ENCODE measurements at regions not wholly inside any gene's neighbourhood (a gene's known extent, or its start where the extent isn't known, plus 50 kb on each side); places are given as distances from the start of the nearest gene placed in this dataset.

DNA sequence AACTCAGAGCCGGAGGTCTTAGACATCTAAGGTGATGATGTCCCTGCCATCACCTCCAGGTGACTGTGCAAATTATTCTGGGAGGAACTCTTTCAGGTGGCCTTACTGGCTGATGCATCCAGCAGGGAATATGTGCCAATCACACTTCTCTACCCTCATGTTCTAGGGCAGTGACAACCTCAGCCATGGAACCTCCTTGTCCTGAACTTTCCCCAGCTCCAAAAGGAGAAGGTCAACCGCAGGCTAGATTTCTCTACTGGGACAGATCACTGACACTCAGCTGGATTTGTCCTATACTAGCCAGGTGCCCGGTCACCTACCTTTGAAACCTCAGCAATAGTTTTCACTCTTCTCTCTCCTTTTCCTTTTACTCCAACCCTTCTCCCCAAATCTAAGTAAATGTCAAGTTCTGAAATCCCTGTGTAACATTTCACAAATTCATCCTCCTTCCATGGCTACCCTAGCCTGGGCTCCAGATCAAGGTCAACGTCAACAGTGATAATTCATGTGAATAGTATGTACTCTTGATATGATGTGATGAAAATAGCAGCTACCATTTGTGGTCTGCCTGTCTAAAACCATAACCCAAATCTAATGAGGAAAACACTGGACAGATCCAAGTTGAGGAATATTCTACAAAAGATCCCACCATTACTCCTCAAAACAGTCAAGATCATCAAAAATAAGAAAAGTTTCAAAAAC, 115.0 kb upstream of the EGLN3 start:
- H3K4me1 Mint-ChIP-seq (ENCODE audit: low read depth, unreplicated experiment), result peaks cover 22% of the 10 kb centered on the region
- peaks cover 2% of the 10 kb centered on the region for H3K9me3 Mint-ChIP-seq (ENCODE audit: low read depth, unreplicated experiment)
- TF ChIP-seq, protein P1, sequence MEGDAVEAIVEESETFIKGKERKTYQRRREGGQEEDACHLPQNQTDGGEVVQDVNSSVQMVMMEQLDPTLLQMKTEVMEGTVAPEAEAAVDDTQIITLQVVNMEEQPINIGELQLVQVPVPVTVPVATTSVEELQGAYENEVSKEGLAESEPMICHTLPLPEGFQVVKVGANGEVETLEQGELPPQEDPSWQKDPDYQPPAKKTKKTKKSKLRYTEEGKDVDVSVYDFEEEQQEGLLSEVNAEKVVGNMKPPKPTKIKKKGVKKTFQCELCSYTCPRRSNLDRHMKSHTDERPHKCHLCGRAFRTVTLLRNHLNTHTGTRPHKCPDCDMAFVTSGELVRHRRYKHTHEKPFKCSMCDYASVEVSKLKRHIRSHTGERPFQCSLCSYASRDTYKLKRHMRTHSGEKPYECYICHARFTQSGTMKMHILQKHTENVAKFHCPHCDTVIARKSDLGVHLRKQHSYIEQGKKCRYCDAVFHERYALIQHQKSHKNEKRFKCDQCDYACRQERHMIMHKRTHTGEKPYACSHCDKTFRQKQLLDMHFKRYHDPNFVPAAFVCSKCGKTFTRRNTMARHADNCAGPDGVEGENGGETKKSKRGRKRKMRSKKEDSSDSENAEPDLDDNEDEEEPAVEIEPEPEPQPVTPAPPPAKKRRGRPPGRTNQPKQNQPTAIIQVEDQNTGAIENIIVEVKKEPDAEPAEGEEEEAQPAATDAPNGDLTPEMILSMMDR (IDR thresholded peaks at IDR 0.05; ENCODE audit: unreplicated experiment), result no peak
- no peak overlapping the region for H3K27ac Mint-ChIP-seq (ENCODE audit: unreplicated experiment)
- no TSS peak for BruUV-seq (replicated peaks)
- intact Hi-C loops (cut with micrococcal nuclease; ENCODE audit: unreplicated experiment), result no loop called here
- H3K36me3 Mint-ChIP-seq (ENCODE audit: insufficient read depth, unreplicated experiment), result no peaks in the 10 kb centered on the region
- no peak overlapping the region for H3K4me3 Mint-ChIP-seq (ENCODE audit: low read depth, unreplicated experiment)
- DNase-seq, result no peak
- H3K27me3 Mint-ChIP-seq (ENCODE audit: unreplicated experiment), result no peaks in the 10 kb centered on the region
- CTCF ChIA-PET, result interaction anchor here (0.7 kb wide), 1 partner anchor 807 kb away, joined by 4 read pairs; no protein-coding TSS in a partner anchor

DNA sequence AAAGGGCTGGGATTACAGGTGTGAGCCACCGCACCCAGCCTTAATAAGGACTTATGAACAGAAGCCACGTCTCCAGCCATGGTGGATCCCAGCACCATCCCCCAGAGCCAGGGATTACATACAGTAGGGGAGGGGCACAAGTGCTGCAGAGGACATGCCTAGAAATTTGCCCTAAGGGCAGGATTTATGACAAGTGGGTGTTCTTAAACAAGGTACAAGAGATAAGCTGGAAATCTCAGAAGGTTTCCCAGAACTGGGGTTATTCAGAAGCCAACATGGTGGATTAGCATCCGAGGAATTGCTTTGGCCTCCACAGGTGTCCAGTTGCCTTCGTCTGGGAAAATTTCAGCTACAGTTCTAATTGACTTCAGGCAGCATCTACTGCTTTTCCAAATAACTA, 114.4 kb upstream of the EGLN3 start:
- Mint-ChIP-seq H3K9me3 (ENCODE audit: low read depth, unreplicated experiment) (peaks cover 2% of the 10 kb centered on the region), H3K27ac (ENCODE audit: unreplicated experiment) (no peak overlapping the region), H3K4me3 (ENCODE audit: low read depth, unreplicated experiment) (no peak overlapping the region), H3K4me1 (ENCODE audit: low read depth, unreplicated experiment) (peaks cover 28% of the 10 kb centered on the region), H3K27me3 (ENCODE audit: unreplicated experiment) (no peaks in the 10 kb centered on the region), H3K36me3 (ENCODE audit: insufficient read depth, unreplicated experiment) (peaks cover 5% of the 10 kb centered on the region)
- BruUV-seq (replicated peaks), result no TSS peak
- intact Hi-C loops (cut with micrococcal nuclease; ENCODE audit: unreplicated experiment), result no loop called here
- CTCF ChIA-PET, result interaction anchor here (0.7 kb wide), 1 partner anchor 807 kb away, joined by 4 read pairs; no protein-coding TSS in a partner anchor
- no peak for DNase-seq
- TF ChIP-seq, protein P1 (IDR thresholded peaks at IDR 0.05; ENCODE audit: unreplicated experiment), result no peak

DNA sequence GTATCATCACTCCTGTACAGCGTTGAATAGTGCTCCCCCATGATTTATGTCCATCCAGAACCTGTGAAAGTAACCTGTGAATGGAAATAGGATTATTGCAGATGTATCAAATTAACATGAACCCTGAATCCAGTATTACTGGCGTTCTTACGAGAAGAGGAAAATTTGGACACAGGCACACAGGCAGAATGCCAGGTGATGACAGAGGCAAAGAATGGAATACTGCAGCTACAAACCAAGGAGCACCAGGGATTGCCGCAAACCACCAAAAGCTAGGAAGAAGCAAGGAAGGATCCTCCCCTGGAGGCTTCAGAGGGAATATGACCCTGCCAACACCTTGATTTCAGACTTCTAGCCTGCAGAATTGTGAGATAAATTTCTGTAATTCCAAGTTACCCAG, 113.5 kb upstream of the EGLN3 start:
- H3K27me3 Mint-ChIP-seq (ENCODE audit: unreplicated experiment), result no peaks in the 10 kb centered on the region
- H3K4me3 Mint-ChIP-seq (ENCODE audit: low read depth, unreplicated experiment), result no peak overlapping the region
- intact Hi-C loops (cut with micrococcal nuclease; ENCODE audit: unreplicated experiment), result no loop called here
- H3K27ac Mint-ChIP-seq (ENCODE audit: unreplicated experiment), result no peak overlapping the region
- DNase-seq, result no peak
- CTCF ChIA-PET, result no interaction called here
- TF ChIP-seq, protein P1 (IDR thresholded peaks at IDR 0.05; ENCODE audit: unreplicated experiment), result no peak
- H3K4me1 Mint-ChIP-seq (ENCODE audit: low read depth, unreplicated experiment), result peaks cover 28% of the 10 kb centered on the region
- H3K9me3 Mint-ChIP-seq (ENCODE audit: low read depth, unreplicated experiment), result peaks cover 2% of the 10 kb centered on the region
- peaks cover 6% of the 10 kb centered on the region for H3K36me3 Mint-ChIP-seq (ENCODE audit: insufficient read depth, unreplicated experiment)
- BruUV-seq (replicated peaks), result no TSS peak

DNA sequence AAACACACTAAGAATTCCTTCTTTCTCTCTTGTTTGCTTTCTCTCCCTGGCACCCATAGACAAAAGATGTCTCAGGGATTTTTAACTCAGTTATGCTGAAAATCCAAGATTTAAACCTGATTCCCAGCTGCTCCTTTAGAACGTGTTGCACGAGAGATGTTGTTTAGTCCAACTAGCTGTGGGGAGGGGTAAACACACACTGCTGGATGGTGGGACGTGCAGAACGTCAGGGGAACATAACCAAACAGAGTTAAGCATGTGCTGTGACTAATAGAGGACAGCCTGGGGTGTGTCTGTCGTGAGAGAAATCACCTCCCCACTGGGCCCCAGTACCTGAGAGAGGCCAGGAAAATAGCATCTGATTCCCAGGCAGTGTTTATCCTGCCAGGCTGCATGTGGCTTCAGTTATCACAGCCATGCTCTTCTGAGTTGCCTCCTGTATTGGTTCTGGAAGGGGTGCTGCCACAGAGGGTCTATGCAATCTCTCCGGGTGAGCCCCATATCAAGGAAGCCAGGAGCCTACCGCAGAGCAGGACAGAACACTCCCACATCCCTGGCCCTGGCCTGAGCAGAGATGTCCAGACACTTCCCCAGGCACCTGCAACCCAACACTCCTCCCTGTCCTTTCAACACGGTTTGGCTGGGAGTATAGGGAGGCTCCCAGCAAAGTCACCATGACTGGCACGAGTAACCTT, 112.7 kb upstream of the EGLN3 start:
- Mint-ChIP-seq H3K4me3 (ENCODE audit: low read depth, unreplicated experiment) (no peak overlapping the region), H3K27ac (ENCODE audit: unreplicated experiment) (no peak overlapping the region), H3K27me3 (ENCODE audit: unreplicated experiment) (no peaks in the 10 kb centered on the region), H3K36me3 (ENCODE audit: insufficient read depth, unreplicated experiment) (peaks cover 6% of the 10 kb centered on the region), H3K4me1 (ENCODE audit: low read depth, unreplicated experiment) (peaks cover 28% of the 10 kb centered on the region), H3K9me3 (ENCODE audit: low read depth, unreplicated experiment) (peaks cover 2% of the 10 kb centered on the region)
- no peak for DNase-seq
- TF ChIP-seq, protein P1 (IDR thresholded peaks at IDR 0.05; ENCODE audit: unreplicated experiment), result no peak
- no TSS peak for BruUV-seq (replicated peaks)
- CTCF ChIA-PET, result interaction anchor here (0.7 to 1.0 kb wide), 2 partner anchors 35 to 221 kb away, joined by 3 read pairs; no protein-coding TSS in a partner anchor
- intact Hi-C loops (cut with micrococcal nuclease; ENCODE audit: unreplicated experiment), result no loop called here

Data from Calu3 (cell line).